H1 (cell line): ENCODE measurements at regions not wholly inside any gene's neighbourhood (a gene's known extent, or its start where the extent isn't known, plus 50 kb on each side); places are given as distances from the start of the nearest gene placed in this dataset.

Source experiments
- YY1 ChIP-seq: IDR thresholded peaks from 2 replicates; pipeline ENCODE4 v1.6.1; 2011; ENCODE audit warnings: low read depth, mild to moderate bottlenecking, low read length
- TF ChIP-seq, protein P1 (sequence below), 3 experiments: IDR thresholded peaks; 1 replicate in 2 of 3; 2 replicates in 1 of 3; pipeline versions ENCODE4 v1.5.1 to v1.6.1; 2011; ENCODE audit warnings: low read length in 3 of 3, mild to moderate bottlenecking in 3 of 3, inconsistent platforms in 2 of 3, low read depth in 1 of 3, moderate library complexity in 1 of 3; ENCODE audit not compliant: insufficient read depth in 1 of 3; ENCODE audit errors: control extremely low read depth in 1 of 3

DNA sequence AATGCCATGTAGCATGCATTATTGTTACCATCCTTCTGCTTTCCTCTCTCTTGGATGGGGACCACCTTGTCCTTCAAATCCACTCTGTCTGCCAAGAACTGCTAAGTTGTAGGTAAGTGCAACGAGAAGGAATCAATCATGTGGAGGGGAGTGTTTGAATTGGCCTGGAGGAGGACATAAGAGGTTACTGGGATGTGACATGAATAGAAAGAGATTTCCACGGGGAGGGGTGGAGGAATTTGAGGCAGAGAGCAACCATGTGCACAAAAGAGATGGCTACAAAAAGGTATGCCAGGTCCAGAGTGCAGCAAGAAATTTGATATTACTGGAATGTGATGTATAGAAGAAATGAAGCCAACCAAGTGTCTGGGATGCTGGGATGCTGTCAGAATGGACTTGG lies 648.9 kb upstream of the KLF4 start:
- TF ChIP-seq, protein P1, sequence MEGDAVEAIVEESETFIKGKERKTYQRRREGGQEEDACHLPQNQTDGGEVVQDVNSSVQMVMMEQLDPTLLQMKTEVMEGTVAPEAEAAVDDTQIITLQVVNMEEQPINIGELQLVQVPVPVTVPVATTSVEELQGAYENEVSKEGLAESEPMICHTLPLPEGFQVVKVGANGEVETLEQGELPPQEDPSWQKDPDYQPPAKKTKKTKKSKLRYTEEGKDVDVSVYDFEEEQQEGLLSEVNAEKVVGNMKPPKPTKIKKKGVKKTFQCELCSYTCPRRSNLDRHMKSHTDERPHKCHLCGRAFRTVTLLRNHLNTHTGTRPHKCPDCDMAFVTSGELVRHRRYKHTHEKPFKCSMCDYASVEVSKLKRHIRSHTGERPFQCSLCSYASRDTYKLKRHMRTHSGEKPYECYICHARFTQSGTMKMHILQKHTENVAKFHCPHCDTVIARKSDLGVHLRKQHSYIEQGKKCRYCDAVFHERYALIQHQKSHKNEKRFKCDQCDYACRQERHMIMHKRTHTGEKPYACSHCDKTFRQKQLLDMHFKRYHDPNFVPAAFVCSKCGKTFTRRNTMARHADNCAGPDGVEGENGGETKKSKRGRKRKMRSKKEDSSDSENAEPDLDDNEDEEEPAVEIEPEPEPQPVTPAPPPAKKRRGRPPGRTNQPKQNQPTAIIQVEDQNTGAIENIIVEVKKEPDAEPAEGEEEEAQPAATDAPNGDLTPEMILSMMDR (IDR thresholded peaks at IDR 0.05; ENCODE audit: control extremely low read depth in 1 of 3, insufficient read depth in 1 of 3, low read depth in 1 of 3, low read length in 3 of 3) = no peak
- no peak for TF ChIP-seq YY1
